GM12891 (cell line): ENCODE measurements at regions not wholly inside any gene's neighbourhood (a gene's known extent, or its start where the extent isn't known, plus 50 kb on each side); places are given as distances from the start of the nearest gene placed in this dataset.

ENCODE experiments used
- PAX5 ChIP-seq: IDR thresholded peaks from 2 replicates; pipeline ENCODE4 v1.6.1; 2011; ENCODE audit warnings: low read length, moderate library complexity, mild to moderate bottlenecking; ENCODE audit not compliant: insufficient read depth, severe bottlenecking
- POLR2A ChIP-seq: IDR thresholded peaks from 2 replicates; pipeline ENCODE4 v1.6.1; 2011; ENCODE audit warnings: low read depth, low read length, control low read depth
- POLR2AphosphoS5 ChIP-seq: IDR thresholded peaks from 2 replicates; pipeline ENCODE4 v1.6.1; 2011; ENCODE audit warnings: low read depth, low read length, control low read depth
- POU2F2 ChIP-seq: IDR thresholded peaks from 2 replicates; pipeline ENCODE4 v1.6.1; 2011; ENCODE audit warnings: low read depth, mild to moderate bottlenecking, control low read depth, low read length, moderate library complexity
- TAF1 ChIP-seq: IDR thresholded peaks from 2 replicates; pipeline ENCODE4 v1.6.1; 2011; ENCODE audit warnings: low read depth, low read length, control low read depth

DNA sequence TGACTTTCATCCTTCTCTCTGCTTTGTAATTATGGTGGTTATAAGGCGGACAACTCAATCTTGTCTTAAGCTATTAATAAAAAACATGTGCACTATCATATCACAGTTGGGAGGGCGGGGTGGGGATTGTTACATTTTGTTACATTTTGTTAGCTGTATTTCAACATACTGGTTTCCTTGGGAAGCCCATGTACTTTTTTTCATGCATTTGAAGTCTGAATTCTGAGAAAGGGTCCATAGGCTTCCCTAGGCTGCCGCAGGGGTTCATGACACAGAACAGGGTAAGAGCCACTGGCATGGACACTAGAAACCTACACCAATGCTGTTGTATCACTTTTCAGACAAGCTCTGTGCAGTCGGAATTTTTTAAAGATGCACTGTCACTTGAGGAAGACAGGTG lies 178.8 kb downstream of the ETS2 start:
- TF ChIP-seq POLR2A = no peak
- no peak for TF ChIP-seq POLR2AphosphoS5
- TF ChIP-seq TAF1 = no peak
- no peak for TF ChIP-seq POU2F2
- no peak for TF ChIP-seq PAX5
